Loucy (cell line): ENCODE measurements at regions not wholly inside any gene's neighbourhood (a gene's known extent, or its start where the extent isn't known, plus 50 kb on each side); places are given as distances from the start of the nearest gene placed in this dataset.

Experiments
- H2AFZ ChIP-seq: fragments of 200-600 bp; sonication (generic); 2 replicates; pipeline ENCODE4 v1.6.0; 2016; ENCODE audit warnings: antibody characterized with exemption, mild to moderate bottlenecking, low read length, moderate library complexity
- H3F3A ChIP-seq: fragments of 200-600 bp; 2 replicates; pipeline ENCODE4 v1.6.0; 2016; ENCODE audit warnings: antibody characterized with exemption, low read depth, mild to moderate bottlenecking
- H3K27me3 ChIP-seq: fragments of 200-600 bp; sonication (generic); 2 replicates; pipeline ENCODE4 v1.6.1; 2014; ENCODE audit warnings: low read length, mild to moderate bottlenecking; ENCODE audit not compliant: insufficient read depth, poor library complexity, severe bottlenecking
- H3K36me3 ChIP-seq: fragments of 200-600 bp; sonication (generic); 2 replicates; pipeline ENCODE4 v1.6.1; 2016; ENCODE audit warnings: low read length; ENCODE audit not compliant: insufficient read depth
- H3K4me1 ChIP-seq: fragments of 200-600 bp; sonication (generic); 2 replicates; pipeline ENCODE4 v1.5.1; 2014; ENCODE audit warnings: low read length, mild to moderate bottlenecking; ENCODE audit not compliant: insufficient read depth, poor library complexity, severe bottlenecking
- H3K4me2 ChIP-seq: fragments of 200-600 bp; sonication (generic); 2 replicates; pipeline ENCODE4 v1.6.0; 2014; ENCODE audit warnings: antibody characterized with exemption, low read length, low read depth, mild to moderate bottlenecking; ENCODE audit not compliant: poor library complexity, severe bottlenecking
- H3K4me3 ChIP-seq: fragments of 200-600 bp; sonication (generic); 2 replicates; pipeline ENCODE4 v1.5.1; 2014; ENCODE audit warnings: low read length, mild to moderate bottlenecking, mixed read lengths; ENCODE audit not compliant: poor library complexity, severe bottlenecking
- H3K79me2 ChIP-seq: fragments of 200-600 bp; sonication (generic); 2 replicates; pipeline ENCODE4 v1.6.1; 2014; ENCODE audit warnings: low read length; ENCODE audit not compliant: insufficient read depth
- H3K9ac ChIP-seq: fragments of 200-600 bp; sonication (generic); 2 replicates; pipeline ENCODE4 v1.6.0; 2014; ENCODE audit warnings: mild to moderate bottlenecking, low read depth, low read length, moderate library complexity; ENCODE audit not compliant: poor library complexity, severe bottlenecking
- H3K9me2 ChIP-seq: fragments of 200-600 bp; sonication (generic); replicated peaks from 2 replicates; pipeline ENCODE4 v1.6.1; 2016; ENCODE audit warnings: low read depth, low read length, mixed read lengths
- H3K9me3 ChIP-seq: fragments of 200-600 bp; sonication (generic); 2 replicates; pipeline ENCODE4 v1.6.1; 2014; ENCODE audit warnings: mild to moderate bottlenecking, antibody characterized with exemption, low read length, low read depth; ENCODE audit not compliant: insufficient read depth
- H4K20me1 ChIP-seq: fragments of 200-600 bp; sonication (generic); 2 replicates; pipeline ENCODE4 v1.6.0; 2014; ENCODE audit warnings: antibody characterized with exemption, low read length, mild to moderate bottlenecking; ENCODE audit not compliant: insufficient read depth, poor library complexity, severe bottlenecking
- CTCF ChIP-seq: fragments of 200-600 bp; sonication (generic); conservative IDR thresholded peaks from 2 replicates; pipeline ENCODE4 v1.5.1; 2014; ENCODE audit warnings: mild to moderate bottlenecking, antibody characterized with exemption, low read length
- EZH2phosphoT487 ChIP-seq: fragments of 200-600 bp; IDR thresholded peaks from 2 replicates; pipeline ENCODE4 v1.6.1; 2018; ENCODE audit warnings: antibody characterized with exemption, mild to moderate bottlenecking, moderate library complexity, borderline replicate concordance

GRCh38 chr2:104023765-104024164, 830.1 kb upstream of the POU3F3 start:
- H3K4me2 ChIP-seq, result no peak overlapping the region
- no peak overlapping the region for H3K9ac ChIP-seq
- no peaks in the 10 kb centered on the region for H4K20me1 ChIP-seq
- no peaks in the 10 kb centered on the region for H3K27me3 ChIP-seq
- no peak overlapping the region for H2AFZ ChIP-seq
- no peaks in the 10 kb centered on the region for H3K4me1 ChIP-seq
- no peaks in the 10 kb centered on the region for H3F3A ChIP-seq
- no peaks in the 10 kb centered on the region for H3K9me2 ChIP-seq
- no peaks in the 10 kb centered on the region for H3K79me2 ChIP-seq
- no peak for TF ChIP-seq CTCF
- no peak for TF ChIP-seq EZH2phosphoT487
- H3K36me3 ChIP-seq, result no peaks in the 10 kb centered on the region
- H3K4me3 ChIP-seq, result no peak overlapping the region
- no peaks in the 10 kb centered on the region for H3K9me3 ChIP-seq

- Histone ChIP-seq H3K4me1 (no peaks in the 10 kb centered on the region), H2AFZ (no peak overlapping the region; the same call in 1 of the 2 replicates)
- TF ChIP-seq CTCF (no peak), EZH2phosphoT487 (no peak)
These were observed 828.6 kb upstream of the POU3F3 start for GRCh38 chr2:104025295-104025694.

GRCh38 chr2:104026725-104027124, 827.2 kb upstream of the POU3F3 start:
- Histone ChIP-seq H3K79me2 (no peaks in the 10 kb centered on the region), H2AFZ (no peak overlapping the region), H3K9me3 (no peaks in the 10 kb centered on the region), H3K36me3 (no peaks in the 10 kb centered on the region), H3F3A (no peaks in the 10 kb centered on the region), H3K9ac (no peak overlapping the region), H3K4me2 (no peak overlapping the region), H3K4me3 (no peak overlapping the region), H4K20me1 (no peaks in the 10 kb centered on the region), H3K4me1 (no peaks in the 10 kb centered on the region), H3K9me2 (no peaks in the 10 kb centered on the region), H3K27me3 (no peaks in the 10 kb centered on the region)
- TF ChIP-seq EZH2phosphoT487, result no peak

More at GRCh38 chr2:104025295-104025694, 828.6 kb upstream of the POU3F3 start:
- Histone ChIP-seq H3K36me3 (no peaks in the 10 kb centered on the region), H3K27me3 (no peaks in the 10 kb centered on the region), H3K9me3 (no peaks in the 10 kb centered on the region), H3K4me3 (no peak overlapping the region), H3K9ac (no peak overlapping the region), H3K4me2 (no peak overlapping the region), H3K9me2 (no peaks in the 10 kb centered on the region), H3K79me2 (no peaks in the 10 kb centered on the region), H4K20me1 (no peaks in the 10 kb centered on the region), H3F3A (no peaks in the 10 kb centered on the region)

GRCh38 chr2:104027321-104027720, 826.6 kb upstream of the POU3F3 start:
- no peaks in the 10 kb centered on the region for H3K27me3 ChIP-seq
- no peaks in the 10 kb centered on the region for H3K79me2 ChIP-seq
- no peak overlapping the region for H3K4me2 ChIP-seq
- H3K4me3 ChIP-seq, result no peak overlapping the region
- no peaks in the 10 kb centered on the region for H4K20me1 ChIP-seq
- no peak for TF ChIP-seq CTCF
- no peak for TF ChIP-seq EZH2phosphoT487
- no peak overlapping the region for H2AFZ ChIP-seq
- no peaks in the 10 kb centered on the region for H3K9me2 ChIP-seq
- no peak overlapping the region for H3K9ac ChIP-seq
- H3K9me3 ChIP-seq, result no peaks in the 10 kb centered on the region
- no peaks in the 10 kb centered on the region for H3K4me1 ChIP-seq
- H3K36me3 ChIP-seq, result no peaks in the 10 kb centered on the region
- no peaks in the 10 kb centered on the region for H3F3A ChIP-seq
